ENCODE measurements at regions not wholly inside any gene's neighbourhood (a gene's known extent, or its start where the extent isn't known, plus 50 kb on each side); places are given as distances from the start of the nearest gene placed in this dataset.

DNA sequence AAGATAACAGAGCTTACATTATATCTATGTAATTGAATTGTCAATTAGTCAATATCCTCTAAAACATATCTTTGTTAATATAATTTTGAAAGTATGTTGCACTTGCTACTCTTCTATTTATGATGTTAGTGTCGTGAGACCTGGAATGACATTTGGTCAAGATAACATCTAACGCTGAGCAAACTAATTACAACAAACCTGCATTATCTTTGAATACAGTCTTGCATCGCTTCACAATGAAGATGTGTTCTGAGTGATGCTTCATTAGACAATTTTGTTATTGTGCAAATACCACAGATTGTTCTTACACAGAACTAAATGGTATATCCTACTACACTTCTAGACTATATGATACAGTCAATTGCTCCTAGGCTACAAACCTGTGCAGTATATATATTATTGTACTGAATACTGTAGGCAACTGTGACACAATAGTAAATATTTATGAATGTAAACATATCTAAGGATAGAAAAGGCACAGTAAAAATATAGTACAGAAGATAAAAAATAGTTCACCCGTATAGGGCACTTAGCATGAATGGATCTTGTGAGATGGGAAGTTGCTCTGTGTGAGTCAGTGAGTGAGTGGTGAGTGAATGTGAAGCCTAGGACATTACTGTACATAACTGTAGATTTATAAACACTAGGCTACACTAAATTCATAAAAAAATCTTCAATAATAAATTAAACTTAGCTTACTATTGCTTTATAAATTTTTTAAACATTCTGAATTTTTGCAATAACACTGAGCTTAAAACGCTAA is 1773.8 kb downstream of the PCDH9 start:
- H3K27me3 Mint-ChIP-seq = no peaks in the 10 kb centered on the region
- H3K36me3 Mint-ChIP-seq (ENCODE audit: insufficient read depth) = no peaks in the 10 kb centered on the region
- peaks cover 5% of the 10 kb centered on the region for H3K9me3 Mint-ChIP-seq (ENCODE audit: low read depth)
- no peak overlapping the region for H3K27ac Mint-ChIP-seq
- no peak overlapping the region for H3K4me3 Mint-ChIP-seq (ENCODE audit: low read depth)
- no peaks in the 10 kb centered on the region for H3K4me1 Mint-ChIP-seq (ENCODE audit: low read depth)
- TF ChIP-seq, protein P1, sequence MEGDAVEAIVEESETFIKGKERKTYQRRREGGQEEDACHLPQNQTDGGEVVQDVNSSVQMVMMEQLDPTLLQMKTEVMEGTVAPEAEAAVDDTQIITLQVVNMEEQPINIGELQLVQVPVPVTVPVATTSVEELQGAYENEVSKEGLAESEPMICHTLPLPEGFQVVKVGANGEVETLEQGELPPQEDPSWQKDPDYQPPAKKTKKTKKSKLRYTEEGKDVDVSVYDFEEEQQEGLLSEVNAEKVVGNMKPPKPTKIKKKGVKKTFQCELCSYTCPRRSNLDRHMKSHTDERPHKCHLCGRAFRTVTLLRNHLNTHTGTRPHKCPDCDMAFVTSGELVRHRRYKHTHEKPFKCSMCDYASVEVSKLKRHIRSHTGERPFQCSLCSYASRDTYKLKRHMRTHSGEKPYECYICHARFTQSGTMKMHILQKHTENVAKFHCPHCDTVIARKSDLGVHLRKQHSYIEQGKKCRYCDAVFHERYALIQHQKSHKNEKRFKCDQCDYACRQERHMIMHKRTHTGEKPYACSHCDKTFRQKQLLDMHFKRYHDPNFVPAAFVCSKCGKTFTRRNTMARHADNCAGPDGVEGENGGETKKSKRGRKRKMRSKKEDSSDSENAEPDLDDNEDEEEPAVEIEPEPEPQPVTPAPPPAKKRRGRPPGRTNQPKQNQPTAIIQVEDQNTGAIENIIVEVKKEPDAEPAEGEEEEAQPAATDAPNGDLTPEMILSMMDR (IDR thresholded peaks at IDR 0.05; ENCODE audit: unreplicated experiment) = no peak
- DNase-seq (ENCODE audit: low spot score, unreplicated experiment) = no peak

GRCh38 chr13:65454403-65454802 is 1775.7 kb downstream of the PCDH9 start:
- Mint-ChIP-seq H3K27ac (no peak overlapping the region), H3K4me1 (ENCODE audit: low read depth) (no peaks in the 10 kb centered on the region), H3K27me3 (no peaks in the 10 kb centered on the region), H3K36me3 (ENCODE audit: insufficient read depth) (no peaks in the 10 kb centered on the region), H3K4me3 (ENCODE audit: low read depth) (no peak overlapping the region), H3K9me3 (ENCODE audit: low read depth) (peaks cover 5% of the 10 kb centered on the region)
- TF ChIP-seq, protein P1 (IDR thresholded peaks at IDR 0.05; ENCODE audit: unreplicated experiment) = no peak
- no peak for DNase-seq (ENCODE audit: low spot score, unreplicated experiment)

GRCh38 chr13:65453982-65454381 is 1776.2 kb downstream of the PCDH9 start:
- no peak for DNase-seq (ENCODE audit: low spot score, unreplicated experiment)
- no peak overlapping the region for H3K4me3 Mint-ChIP-seq (ENCODE audit: low read depth)
- H3K27ac Mint-ChIP-seq = no peak overlapping the region
- no peaks in the 10 kb centered on the region for H3K4me1 Mint-ChIP-seq (ENCODE audit: low read depth)
- no peaks in the 10 kb centered on the region for H3K36me3 Mint-ChIP-seq (ENCODE audit: insufficient read depth)
- H3K27me3 Mint-ChIP-seq = no peaks in the 10 kb centered on the region
- TF ChIP-seq, protein P1 (IDR thresholded peaks at IDR 0.05; ENCODE audit: unreplicated experiment) = no peak
- H3K9me3 Mint-ChIP-seq (ENCODE audit: low read depth) = peaks cover 5% of the 10 kb centered on the region

- TF ChIP-seq, protein P1 (IDR thresholded peaks at IDR 0.05; ENCODE audit: unreplicated experiment) = no peak
- H3K27me3 Mint-ChIP-seq = no peaks in the 10 kb centered on the region
- no peaks in the 10 kb centered on the region for H3K36me3 Mint-ChIP-seq (ENCODE audit: insufficient read depth)
Measured at GRCh38 chr13:65445340-65445739, 1784.8 kb downstream of the PCDH9 start.

GRCh38 chr13:65435590-65435989 is 1794.5 kb downstream of the PCDH9 start:
- H3K27me3 Mint-ChIP-seq = no peaks in the 10 kb centered on the region
- DNase-seq (ENCODE audit: low spot score, unreplicated experiment) = no peak
- H3K9me3 Mint-ChIP-seq (ENCODE audit: low read depth) = peaks cover 19% of the 10 kb centered on the region
- TF ChIP-seq, protein P1 (IDR thresholded peaks at IDR 0.05; ENCODE audit: unreplicated experiment) = no peak
- peaks cover 1% of the 10 kb centered on the region for H3K36me3 Mint-ChIP-seq (ENCODE audit: insufficient read depth)
- H3K4me1 Mint-ChIP-seq (ENCODE audit: low read depth) = no peaks in the 10 kb centered on the region
- no peak overlapping the region for H3K27ac Mint-ChIP-seq
- H3K4me3 Mint-ChIP-seq (ENCODE audit: low read depth) = no peak overlapping the region

More at GRCh38 chr13:65445340-65445739, 1784.8 kb downstream of the PCDH9 start:
- H3K27ac Mint-ChIP-seq = no peak overlapping the region
- H3K9me3 Mint-ChIP-seq (ENCODE audit: low read depth) = peaks cover 13% of the 10 kb centered on the region
- no peak overlapping the region for H3K4me3 Mint-ChIP-seq (ENCODE audit: low read depth)
- no peaks in the 10 kb centered on the region for H3K4me1 Mint-ChIP-seq (ENCODE audit: low read depth)
- DNase-seq (ENCODE audit: low spot score, unreplicated experiment) = no peak
